ENCODE measurements at regions not wholly inside any gene's neighbourhood (a gene's known extent, or its start where the extent isn't known, plus 50 kb on each side); places are given as distances from the start of the nearest gene placed in this dataset.

DNA sequence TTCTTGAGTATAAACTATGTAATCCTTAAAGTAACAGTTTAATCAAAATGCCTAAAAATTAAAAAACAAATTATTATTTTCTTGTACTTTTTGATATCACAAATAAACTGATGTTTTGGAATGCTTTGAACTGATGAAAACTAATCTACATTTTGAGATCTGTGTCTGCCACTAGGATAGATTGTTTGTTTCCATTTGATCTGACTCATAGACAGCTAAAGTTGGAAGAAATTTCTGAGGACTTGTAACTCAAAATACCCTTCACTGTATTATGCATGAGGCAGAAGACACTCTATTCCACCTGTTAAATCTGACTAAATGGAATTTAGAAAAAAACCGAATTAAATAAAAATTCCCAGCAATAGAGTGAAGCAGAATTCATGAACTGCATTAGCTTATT, 1400.0 kb upstream of the FLRT2 start:
- H4K91ac ChIP-seq (ENCODE audit: low read depth, low read length) = no peak overlapping the region
- H3K27ac ChIP-seq (ENCODE audit: low read depth, low read length) = no peak overlapping the region
- H3K79me2 ChIP-seq (ENCODE audit: control insufficient read depth, insufficient read depth, low read length, poor library complexity) = no peaks in the 10 kb centered on the region
- no peaks in the 10 kb centered on the region for H3K36me3 ChIP-seq (ENCODE audit: control insufficient read depth in 1 of 2, insufficient read depth in 2 of 2, low read length in 2 of 2)
- H3K27me3 ChIP-seq (ENCODE audit: insufficient read depth, low read length) = no peaks in the 10 kb centered on the region
- no peak overlapping the region for H2AFZ ChIP-seq (ENCODE audit: insufficient read depth, low read length, poor library complexity)
- H3K79me1 ChIP-seq (ENCODE audit: low read length) = no peaks in the 10 kb centered on the region
- no peak overlapping the region for H2AK5ac ChIP-seq (ENCODE audit: low read length)
- H2BK5ac ChIP-seq (ENCODE audit: low read depth, low read length, poor library complexity) = no peak overlapping the region
- H3K4me3 ChIP-seq (ENCODE audit: low read depth, low read length) = no peak overlapping the region
- no peaks in the 10 kb centered on the region for H3K9me3 ChIP-seq (ENCODE audit: insufficient read depth, low read depth, low read length)
- H3K14ac ChIP-seq (ENCODE audit: low read length) = no peak overlapping the region
- no peak overlapping the region for H3K4me2 ChIP-seq (ENCODE audit: low read length)
- no peak for DNase-seq
- H4K12ac ChIP-seq (ENCODE audit: low read depth, low read length) = no peak overlapping the region
- no peak overlapping the region for H3K4ac ChIP-seq (ENCODE audit: low read depth, low read length)
- H4K8ac ChIP-seq (ENCODE audit: low read depth, low read length) = no peak overlapping the region
- no CpG with 5 or more reads among the region's 1 CpG for WGBS (ENCODE audit: extremely low coverage, insufficient coverage, insufficient read length)
- no peak overlapping the region for H3K23ac ChIP-seq (ENCODE audit: low read length)
- H3K18ac ChIP-seq (ENCODE audit: low read length) = no peak overlapping the region
- no peak overlapping the region for H3K9ac ChIP-seq (ENCODE audit: low read length)
- H2BK120ac ChIP-seq (ENCODE audit: insufficient read depth, low read length, poor library complexity) = no peak overlapping the region
- H2BK12ac ChIP-seq (ENCODE audit: low read length) = no peak overlapping the region
- no peaks in the 10 kb centered on the region for H3K4me1 ChIP-seq (ENCODE audit: control insufficient read depth in 1 of 2, insufficient read depth in 2 of 2, low read length in 2 of 2)

DNA sequence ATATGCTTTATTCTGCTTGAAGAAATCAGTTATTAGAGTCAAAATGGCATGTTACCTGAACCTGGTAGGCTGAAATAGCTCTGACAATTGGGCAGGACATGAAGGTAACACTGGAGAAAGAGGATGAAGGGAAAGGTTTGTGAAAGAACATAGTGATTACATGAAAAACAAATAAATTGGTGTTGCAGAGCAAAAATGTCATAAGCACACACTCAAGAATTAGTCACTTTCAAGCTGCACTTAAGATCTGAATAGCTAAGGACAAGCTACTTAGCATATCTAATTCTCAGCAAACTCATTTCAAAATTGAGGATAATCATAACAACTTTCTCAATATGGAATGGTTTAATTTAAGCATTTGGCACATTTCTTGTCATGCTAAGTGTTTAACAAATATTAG, 1398.0 kb upstream of the FLRT2 start:
- no peak overlapping the region for H3K4me3 ChIP-seq (ENCODE audit: low read depth, low read length)
- no peak overlapping the region for H3K18ac ChIP-seq (ENCODE audit: low read length)
- no peak overlapping the region for H3K14ac ChIP-seq (ENCODE audit: low read length)
- H3K36me3 ChIP-seq (ENCODE audit: control insufficient read depth in 1 of 2, insufficient read depth in 2 of 2, low read length in 2 of 2) = no peaks in the 10 kb centered on the region
- no peak overlapping the region for H3K4ac ChIP-seq (ENCODE audit: low read depth, low read length)
- no peaks in the 10 kb centered on the region for H3K27me3 ChIP-seq (ENCODE audit: insufficient read depth, low read length)
- no peak overlapping the region for H2BK12ac ChIP-seq (ENCODE audit: low read length)
- H3K27ac ChIP-seq (ENCODE audit: low read depth, low read length) = no peak overlapping the region
- H3K79me2 ChIP-seq (ENCODE audit: control insufficient read depth, insufficient read depth, low read length, poor library complexity) = no peaks in the 10 kb centered on the region
- H4K91ac ChIP-seq (ENCODE audit: low read depth, low read length) = no peak overlapping the region
- no peak overlapping the region for H3K9ac ChIP-seq (ENCODE audit: low read length)
- DNase-seq = no peak
- H4K12ac ChIP-seq (ENCODE audit: low read depth, low read length) = no peak overlapping the region
- H3K4me1 ChIP-seq (ENCODE audit: control insufficient read depth in 1 of 2, insufficient read depth in 2 of 2, low read length in 2 of 2) = no peaks in the 10 kb centered on the region
- H3K79me1 ChIP-seq (ENCODE audit: low read length) = no peaks in the 10 kb centered on the region
- no peaks in the 10 kb centered on the region for H3K9me3 ChIP-seq (ENCODE audit: insufficient read depth, low read depth, low read length)
- H3K4me2 ChIP-seq (ENCODE audit: low read length) = no peak overlapping the region
- no peak overlapping the region for H2BK5ac ChIP-seq (ENCODE audit: low read depth, low read length, poor library complexity)
- no peak overlapping the region for H2BK120ac ChIP-seq (ENCODE audit: insufficient read depth, low read length, poor library complexity)
- H3K23ac ChIP-seq (ENCODE audit: low read length) = no peak overlapping the region
- H2AFZ ChIP-seq (ENCODE audit: insufficient read depth, low read length, poor library complexity) = no peak overlapping the region
- no peak overlapping the region for H2AK5ac ChIP-seq (ENCODE audit: low read length)
- H4K8ac ChIP-seq (ENCODE audit: low read depth, low read length) = no peak overlapping the region

DNA sequence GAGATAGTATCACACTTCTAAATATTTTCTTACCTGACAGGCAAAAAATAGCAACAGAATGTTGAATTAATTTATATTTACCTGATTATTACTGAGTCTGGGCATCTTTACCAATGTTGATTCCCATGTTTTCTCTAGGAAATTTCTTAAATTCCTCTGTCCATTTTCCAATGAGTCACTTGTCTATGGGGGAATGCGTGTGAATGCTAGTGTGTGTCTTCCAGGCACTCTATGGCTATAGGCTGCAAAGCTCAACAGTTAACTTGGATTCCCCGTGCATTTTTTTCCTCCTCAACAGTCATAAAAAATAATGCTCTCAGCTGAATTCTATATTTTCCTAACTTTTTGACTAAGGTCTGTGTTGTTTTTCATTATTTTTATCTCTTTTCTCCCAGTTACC, 1385.8 kb upstream of the FLRT2 start:
- Histone ChIP-seq H3K27me3 (ENCODE audit: insufficient read depth, low read length) (no peaks in the 10 kb centered on the region), H2AK5ac (ENCODE audit: low read length) (no peak overlapping the region), H2BK12ac (ENCODE audit: low read length) (no peak overlapping the region), H4K8ac (ENCODE audit: low read depth, low read length) (no peak overlapping the region), H3K23ac (ENCODE audit: low read length) (no peak overlapping the region), H2BK120ac (ENCODE audit: insufficient read depth, low read length, poor library complexity) (no peak overlapping the region), H3K9me3 (ENCODE audit: insufficient read depth, low read depth, low read length) (no peaks in the 10 kb centered on the region), H3K79me2 (ENCODE audit: control insufficient read depth, insufficient read depth, low read length, poor library complexity) (no peaks in the 10 kb centered on the region), H2AFZ (ENCODE audit: insufficient read depth, low read length, poor library complexity) (no peak overlapping the region), H3K4me2 (ENCODE audit: low read length) (no peak overlapping the region), H3K27ac (ENCODE audit: low read depth, low read length) (no peak overlapping the region), H4K91ac (ENCODE audit: low read depth, low read length) (no peak overlapping the region), H3K4ac (ENCODE audit: low read depth, low read length) (no peak overlapping the region), H3K14ac (ENCODE audit: low read length) (no peak overlapping the region), H4K12ac (ENCODE audit: low read depth, low read length) (no peak overlapping the region), H2BK5ac (ENCODE audit: low read depth, low read length, poor library complexity) (no peak overlapping the region), H3K9ac (ENCODE audit: low read length) (no peak overlapping the region), H3K4me3 (ENCODE audit: low read depth, low read length) (no peak overlapping the region), H3K79me1 (ENCODE audit: low read length) (peaks cover 2% of the 10 kb centered on the region), H3K36me3 (ENCODE audit: control insufficient read depth in 1 of 2, insufficient read depth in 2 of 2, low read length in 2 of 2) (no peaks in the 10 kb centered on the region), H3K18ac (ENCODE audit: low read length) (no peak overlapping the region), H3K4me1 (ENCODE audit: control insufficient read depth in 1 of 2, insufficient read depth in 2 of 2, low read length in 2 of 2) (no peaks in the 10 kb centered on the region)
- WGBS (ENCODE audit: extremely low coverage, insufficient coverage, insufficient read length) = no CpG with 5 or more reads among the region's 2 CpGs
- no peak for DNase-seq

DNA sequence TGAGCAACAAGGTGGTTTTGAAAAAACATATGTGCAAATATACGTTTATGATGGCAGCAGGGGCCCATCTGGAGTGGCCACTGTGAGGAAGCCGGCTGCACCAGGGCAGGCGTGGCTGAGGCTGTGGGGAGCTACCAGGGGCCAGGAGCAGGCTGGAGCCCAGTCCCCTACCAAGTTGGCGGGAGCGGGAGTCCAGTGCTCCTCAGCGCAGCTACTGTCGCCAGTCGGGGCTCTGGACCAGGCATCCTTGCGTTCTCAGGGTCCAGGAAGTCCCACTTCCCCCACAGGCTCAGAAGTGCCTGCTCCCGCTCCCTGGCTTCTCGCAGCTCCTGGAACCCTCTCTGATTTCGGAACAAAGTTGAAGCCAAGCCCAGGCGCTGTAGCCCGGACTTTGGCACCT, 1377.5 kb upstream of the FLRT2 start:
- Histone ChIP-seq H3K79me1 (ENCODE audit: low read length) (no peaks in the 10 kb centered on the region), H3K23ac (ENCODE audit: low read length) (no peak overlapping the region), H3K4ac (ENCODE audit: low read depth, low read length) (no peak overlapping the region), H2BK5ac (ENCODE audit: low read depth, low read length, poor library complexity) (no peak overlapping the region), H3K4me3 (ENCODE audit: low read depth, low read length) (peak overlapping the region; percentile 3), H3K4me2 (ENCODE audit: low read length) (no peak overlapping the region), H2BK12ac (ENCODE audit: low read length) (no peak overlapping the region), H3K36me3 (ENCODE audit: control insufficient read depth in 1 of 2, insufficient read depth in 2 of 2, low read length in 2 of 2) (no peaks in the 10 kb centered on the region), H3K79me2 (ENCODE audit: control insufficient read depth, insufficient read depth, low read length, poor library complexity) (no peaks in the 10 kb centered on the region), H4K8ac (ENCODE audit: low read depth, low read length) (no peak overlapping the region), H3K27ac (ENCODE audit: low read depth, low read length) (no peak overlapping the region), H3K14ac (ENCODE audit: low read length) (no peak overlapping the region), H3K9me3 (ENCODE audit: insufficient read depth, low read depth, low read length) (no peaks in the 10 kb centered on the region), H3K18ac (ENCODE audit: low read length) (no peak overlapping the region), H3K9ac (ENCODE audit: low read length) (no peak overlapping the region), H4K91ac (ENCODE audit: low read depth, low read length) (no peak overlapping the region), H2AFZ (ENCODE audit: insufficient read depth, low read length, poor library complexity) (no peak overlapping the region), H3K27me3 (ENCODE audit: insufficient read depth, low read length) (no peaks in the 10 kb centered on the region), H4K12ac (ENCODE audit: low read depth, low read length) (no peak overlapping the region), H2AK5ac (ENCODE audit: low read length) (no peak overlapping the region), H2BK120ac (ENCODE audit: insufficient read depth, low read length, poor library complexity) (no peak overlapping the region), H3K4me1 (ENCODE audit: control insufficient read depth in 1 of 2, insufficient read depth in 2 of 2, low read length in 2 of 2) (no peaks in the 10 kb centered on the region)
- WGBS (ENCODE audit: extremely low coverage, insufficient coverage, insufficient read length) = no CpG with 5 or more reads among the region's 14 CpGs
- DNase-seq = no peak

DNA sequence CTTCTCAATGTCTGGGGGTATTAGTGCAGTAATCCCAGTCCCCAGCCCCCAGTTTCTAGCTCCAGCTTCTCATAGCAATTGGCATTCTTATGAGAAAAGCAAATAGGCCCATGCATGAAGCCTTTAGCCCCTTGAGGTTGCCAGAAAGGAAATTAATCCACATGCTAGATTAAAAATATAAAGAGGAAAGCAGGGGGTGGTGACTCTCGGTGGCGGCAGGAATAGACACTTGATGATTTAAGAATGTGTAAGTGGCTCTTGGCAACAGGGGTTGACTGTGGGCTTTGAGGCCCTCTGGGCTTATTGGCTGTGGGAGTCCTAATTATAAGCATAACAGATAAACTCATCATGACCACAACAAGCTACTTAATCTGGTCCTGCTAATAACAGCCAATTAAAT, 1367.3 kb upstream of the FLRT2 start:
- no CpG with 5 or more reads among the region's 2 CpGs for WGBS (ENCODE audit: extremely low coverage, insufficient coverage, insufficient read length)
- no peak overlapping the region for H4K8ac ChIP-seq (ENCODE audit: low read depth, low read length)
- H3K18ac ChIP-seq (ENCODE audit: low read length) = no peak overlapping the region
- DNase-seq = no peak
- no peak overlapping the region for H2BK5ac ChIP-seq (ENCODE audit: low read depth, low read length, poor library complexity)
- no peaks in the 10 kb centered on the region for H3K4me1 ChIP-seq (ENCODE audit: control insufficient read depth in 1 of 2, insufficient read depth in 2 of 2, low read length in 2 of 2)
- no peak overlapping the region for H3K23ac ChIP-seq (ENCODE audit: low read length)
- no peak overlapping the region for H2BK120ac ChIP-seq (ENCODE audit: insufficient read depth, low read length, poor library complexity)
- H3K9ac ChIP-seq (ENCODE audit: low read length) = no peak overlapping the region
- no peak overlapping the region for H2BK12ac ChIP-seq (ENCODE audit: low read length)
- H3K4me3 ChIP-seq (ENCODE audit: low read depth, low read length) = no peak overlapping the region
- no peak overlapping the region for H3K4me2 ChIP-seq (ENCODE audit: low read length)
- no peak overlapping the region for H2AK5ac ChIP-seq (ENCODE audit: low read length)
- no peak overlapping the region for H4K91ac ChIP-seq (ENCODE audit: low read depth, low read length)
- H2AFZ ChIP-seq (ENCODE audit: insufficient read depth, low read length, poor library complexity) = no peak overlapping the region
- H3K79me2 ChIP-seq (ENCODE audit: control insufficient read depth, insufficient read depth, low read length, poor library complexity) = no peaks in the 10 kb centered on the region
- H4K12ac ChIP-seq (ENCODE audit: low read depth, low read length) = no peak overlapping the region
- no peak overlapping the region for H3K4ac ChIP-seq (ENCODE audit: low read depth, low read length)
- H3K9me3 ChIP-seq (ENCODE audit: insufficient read depth, low read depth, low read length) = no peaks in the 10 kb centered on the region
- no peaks in the 10 kb centered on the region for H3K79me1 ChIP-seq (ENCODE audit: low read length)
- no peaks in the 10 kb centered on the region for H3K27me3 ChIP-seq (ENCODE audit: insufficient read depth, low read length)
- H3K27ac ChIP-seq (ENCODE audit: low read depth, low read length) = no peak overlapping the region
- H3K36me3 ChIP-seq (ENCODE audit: control insufficient read depth in 1 of 2, insufficient read depth in 2 of 2, low read length in 2 of 2) = no peaks in the 10 kb centered on the region
- no peak overlapping the region for H3K14ac ChIP-seq (ENCODE audit: low read length)
